IMR-90 (cell line): ENCODE measurements at regions not wholly inside any gene's neighbourhood (a gene's known extent, or its start where the extent isn't known, plus 50 kb on each side); places are given as distances from the start of the nearest gene placed in this dataset.

Source experiments
- ATAC-seq: fragments of 200-7000 bp; cut with Tn5 transposase; 2 replicates; pipeline ENCODE4 v1.9.1; 2020; ENCODE audit warnings: low read depth, mild to moderate bottlenecking, moderate library complexity
- BruUV-seq: library from RNA; stranded (reverse); fragments of 400-500 nt; replicated peaks from 2 replicates; lab custom pipeline; 2021; lab: Mats Ljungman, UMichigan
- CTCF ChIA-PET: fragments of 300-600 bp; formaldehyde crosslinking; extraction: SDS; loops from one replicate; lab custom pipeline; 2021; ENCODE audit warnings: antibody characterized with exemption; lab: Yijun Ruan, JAX
- POLR2A ChIA-PET: fragments of 300-600 bp; sonication (Branson Sonifier 250); formaldehyde crosslinking; loops from one replicate; lab custom pipeline; 2022; ENCODE audit warnings: antibody characterized with exemption; ENCODE audit not compliant: unreplicated experiment; lab: Charles Lee
- DNase-seq: peaks from one replicate; pipeline ENCODE4 v3.0.0; 2013
- H2AFZ ChIP-seq: replicated peaks from 2 replicates; pipeline ENCODE3; 2013; ENCODE audit warnings: low read length, mild to moderate bottlenecking; ENCODE audit not compliant: poor library complexity
- H2AK5ac ChIP-seq: 2 replicates; pipeline ENCODE4 v1.6.1; 2013; ENCODE audit warnings: low read depth, low read length, inconsistent platforms
- H2AK9ac ChIP-seq: replicated peaks from 2 replicates; pipeline ENCODE3; 2013; ENCODE audit warnings: mild to moderate bottlenecking, low read depth, low read length, moderate library complexity; ENCODE audit not compliant: poor library complexity
- H2BK120ac ChIP-seq: 2 replicates; pipeline ENCODE4 v1.6.1; 2013; ENCODE audit warnings: low read depth, low read length, inconsistent platforms
- H2BK15ac ChIP-seq: 3 replicates; pipeline ENCODE4 v1.6.1; 2013; ENCODE audit warnings: low read depth, low read length, inconsistent platforms
- H2BK20ac ChIP-seq: 2 replicates; pipeline ENCODE4 v1.6.1; 2013; ENCODE audit warnings: low read depth, mild to moderate bottlenecking, inconsistent platforms, low read length, moderate library complexity
- H2BK5ac ChIP-seq: 2 replicates; pipeline ENCODE4 v1.6.1; 2013; ENCODE audit warnings: mild to moderate bottlenecking, low read depth, low read length, inconsistent platforms; ENCODE audit not compliant: poor library complexity, severe bottlenecking
- H3K14ac ChIP-seq: replicated peaks from 2 replicates; pipeline ENCODE4 v1.6.1; 2013; ENCODE audit warnings: low read depth, low read length, inconsistent platforms
- H3K18ac ChIP-seq: 2 replicates; pipeline ENCODE4 v1.6.1; 2013; ENCODE audit warnings: low read depth, low read length, control low read depth
- H3K23ac ChIP-seq: 2 replicates; pipeline ENCODE4 v1.6.1; 2013; ENCODE audit warnings: low read depth, low read length, inconsistent platforms
- H3K27ac ChIP-seq: 2 replicates; pipeline ENCODE4 v1.5.1; 2013; ENCODE audit warnings: mild to moderate bottlenecking, control low read depth, low read length; ENCODE audit not compliant: insufficient read depth
- H3K27me3 ChIP-seq: 2 replicates; pipeline ENCODE4 v1.6.1; 2013; ENCODE audit warnings: low read length; ENCODE audit not compliant: control insufficient read depth, insufficient read depth
- H3K36me3 ChIP-seq: 2 replicates; pipeline ENCODE4 v1.6.1; 2013; ENCODE audit warnings: low read length, mixed read lengths; ENCODE audit not compliant: control insufficient read depth, insufficient read depth
- H3K4ac ChIP-seq: 2 replicates; pipeline ENCODE4 v1.6.1; 2013; ENCODE audit warnings: low read depth, low read length, inconsistent platforms
- H3K4me1 ChIP-seq: 2 replicates; pipeline ENCODE4 v1.6.1; 2013; ENCODE audit warnings: low read length, mixed read lengths; ENCODE audit not compliant: control insufficient read depth, insufficient read depth
- H3K4me2 ChIP-seq: 2 replicates; pipeline ENCODE4 v1.6.1; 2013; ENCODE audit warnings: low read depth, mild to moderate bottlenecking, control low read depth, low read length, moderate library complexity
- H3K4me3 ChIP-seq: 2 replicates; pipeline ENCODE4 v1.5.1; 2013; ENCODE audit warnings: low read depth, mild to moderate bottlenecking, control low read depth, low read length, moderate library complexity; ENCODE audit not compliant: insufficient read depth
- H3K56ac ChIP-seq: 2 replicates; pipeline ENCODE4 v1.6.1; 2013; ENCODE audit warnings: low read length, inconsistent platforms; ENCODE audit not compliant: insufficient read depth; ENCODE audit errors: extremely low read depth
- H3K79me1 ChIP-seq, 2 experiments: 2 replicates each; pipeline ENCODE4 v1.6.1; 2013; ENCODE audit warnings: low read length in 2 of 2, inconsistent platforms in 1 of 2, low read depth in 1 of 2
- H3K9ac ChIP-seq: 2 replicates; pipeline ENCODE4 v1.6.1; 2013; ENCODE audit warnings: low read depth, low read length, control low read depth
- H3K9me1 ChIP-seq: 2 replicates; pipeline ENCODE4 v1.6.1; 2013; ENCODE audit warnings: low read length, inconsistent platforms; ENCODE audit not compliant: insufficient read depth
- H3K9me3 ChIP-seq: 2 replicates; pipeline ENCODE4 v1.6.1; 2013; ENCODE audit warnings: low read length; ENCODE audit not compliant: control insufficient read depth, insufficient read depth
- H4K20me1 ChIP-seq: 2 replicates; pipeline ENCODE4 v1.6.1; 2013; ENCODE audit warnings: low read length, inconsistent platforms; ENCODE audit not compliant: insufficient read depth
- H4K5ac ChIP-seq: 2 replicates; pipeline ENCODE4 v1.6.1; 2013; ENCODE audit warnings: mild to moderate bottlenecking, low read depth, low read length, control low read depth
- H4K8ac ChIP-seq, 2 experiments: 2 replicates each; pipeline ENCODE4 v1.6.1; 2013; ENCODE audit warnings: low read depth in 2 of 2, low read length in 2 of 2, control low read depth in 1 of 2, inconsistent platforms in 1 of 2
- H4K91ac ChIP-seq: 2 replicates; pipeline ENCODE4 v1.6.1; 2013; ENCODE audit warnings: low read depth, low read length, inconsistent platforms; ENCODE audit not compliant: insufficient read depth
- BHLHE40 ChIP-seq: fragments of 150-350 bp; IDR thresholded peaks from 2 replicates; pipeline ENCODE4 v1.6.1; 2016; ENCODE audit warnings: mild to moderate bottlenecking, low read depth, low read length
- CEBPB ChIP-seq: IDR thresholded peaks from 2 replicates; pipeline ENCODE4 v1.6.1; 2012; ENCODE audit warnings: low read depth, low read length, improper control_type of control experiment
- MAZ ChIP-seq: IDR thresholded peaks from 2 replicates; pipeline ENCODE4 v1.6.1; 2012; ENCODE audit warnings: low read depth, mild to moderate bottlenecking, low read length, improper control_type of control experiment, moderate library complexity, borderline replicate concordance
- MXI1 ChIP-seq: IDR thresholded peaks from 2 replicates; pipeline ENCODE4 v1.6.1; 2012; ENCODE audit warnings: low read depth, mild to moderate bottlenecking, low read length, moderate library complexity, borderline replicate concordance
- NFE2L2 ChIP-seq: fragments of 150-350 bp; IDR thresholded peaks from 2 replicates; pipeline ENCODE4 v1.6.1; 2016; ENCODE audit warnings: low read depth, mild to moderate bottlenecking, low read length
- RCOR1 ChIP-seq: IDR thresholded peaks from 2 replicates; pipeline ENCODE4 v1.6.1; 2012; ENCODE audit warnings: mild to moderate bottlenecking, low read length, improper control_type of control experiment; ENCODE audit not compliant: insufficient replicate concordance
- SMC3 ChIP-seq: fragments of 150-350 bp; IDR thresholded peaks from 2 replicates; pipeline ENCODE4 v1.6.1; 2016; ENCODE audit warnings: low read depth, mild to moderate bottlenecking, antibody characterized with exemption, low read length, moderate library complexity
- WGBS, 2 experiments: methylation state at CpG; one replicate each; pipeline versions ENCODE4 v1.1.5 to v1.1.7; 2013; ENCODE audit warnings: missing lambda C conversion rate in 2 of 2; ENCODE audit not compliant: insufficient read length in 1 of 2; ENCODE audit errors: extremely low coverage in 2 of 2; 5-methylcytosine and 5-hydroxymethylcytosine counted together
- dilution Hi-C: fragments of 300-500 bp; cut with HindIII; formaldehyde crosslinking; loops from one replicate; pipeline ENCODE4 v1.14.3; 2018; ENCODE audit warnings: low sequenced_read_pairs; ENCODE audit not compliant: unreplicated experiment
- in situ Hi-C: fragments of 300-500 bp; cut with MboI; formaldehyde crosslinking; loops from 3 replicates; pipeline ENCODE4 v1.14.3; 2019; ENCODE audit warnings: low sequenced_read_pairs, inconsistent platforms, mixed read lengths
- intact Hi-C: fragments of 100-400 bp; cut with micrococcal nuclease; formaldehyde crosslinking; loops from 2 replicates; pipeline ENCODE4 v1.10.0; 2022
- TF ChIP-seq, protein P1 (sequence below): fragments of 150-350 bp; IDR thresholded peaks from 2 replicates; pipeline ENCODE4 v1.6.1; 2017; ENCODE audit warnings: mild to moderate bottlenecking, antibody characterized with exemption, low read length, low read depth
- TF ChIP-seq, protein P2 (sequence below): fragments of 150-350 bp; IDR thresholded peaks from 2 replicates; pipeline ENCODE4 v1.6.1; 2016; ENCODE audit warnings: low read depth, mild to moderate bottlenecking, low read length, moderate library complexity, borderline replicate concordance

- no peak overlapping the region for H4K8ac ChIP-seq
- no peak overlapping the region for H3K56ac ChIP-seq
- H3K9ac ChIP-seq, result no peak overlapping the region
- no peak overlapping the region for H4K5ac ChIP-seq
- H3K18ac ChIP-seq, result no peak overlapping the region
- no peak overlapping the region for H3K23ac ChIP-seq
- in situ Hi-C loops (no loop called here), dilution Hi-C loops (no loop called here), intact Hi-C loops (no loop called here)
- no peak overlapping the region for H3K4ac ChIP-seq
- no peaks in the 10 kb centered on the region for H3K9me3 ChIP-seq
- no peak overlapping the region for H3K14ac ChIP-seq
- TF ChIP-seq BHLHE40 (no peak), RCOR1 (no peak), CEBPB (no peak), SMC3 (no peak), MAZ (no peak), MXI1 (no peak), NFE2L2 (no peak)
- TF ChIP-seq, protein P1, sequence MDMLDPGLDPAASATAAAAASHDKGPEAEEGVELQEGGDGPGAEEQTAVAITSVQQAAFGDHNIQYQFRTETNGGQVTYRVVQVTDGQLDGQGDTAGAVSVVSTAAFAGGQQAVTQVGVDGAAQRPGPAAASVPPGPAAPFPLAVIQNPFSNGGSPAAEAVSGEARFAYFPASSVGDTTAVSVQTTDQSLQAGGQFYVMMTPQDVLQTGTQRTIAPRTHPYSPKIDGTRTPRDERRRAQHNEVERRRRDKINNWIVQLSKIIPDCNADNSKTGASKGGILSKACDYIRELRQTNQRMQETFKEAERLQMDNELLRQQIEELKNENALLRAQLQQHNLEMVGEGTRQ, result no peak
- TF ChIP-seq, protein P2, sequence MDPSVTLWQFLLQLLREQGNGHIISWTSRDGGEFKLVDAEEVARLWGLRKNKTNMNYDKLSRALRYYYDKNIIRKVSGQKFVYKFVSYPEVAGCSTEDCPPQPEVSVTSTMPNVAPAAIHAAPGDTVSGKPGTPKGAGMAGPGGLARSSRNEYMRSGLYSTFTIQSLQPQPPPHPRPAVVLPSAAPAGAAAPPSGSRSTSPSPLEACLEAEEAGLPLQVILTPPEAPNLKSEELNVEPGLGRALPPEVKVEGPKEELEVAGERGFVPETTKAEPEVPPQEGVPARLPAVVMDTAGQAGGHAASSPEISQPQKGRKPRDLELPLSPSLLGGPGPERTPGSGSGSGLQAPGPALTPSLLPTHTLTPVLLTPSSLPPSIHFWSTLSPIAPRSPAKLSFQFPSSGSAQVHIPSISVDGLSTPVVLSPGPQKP, result no peak
- no peaks in the 10 kb centered on the region for H3K4me1 ChIP-seq
- ATAC-seq (peak; percentile 17; the same call in 1 of the 2 replicates), DNase-seq (no peak)
- no peaks in the 10 kb centered on the region; the same call in 1 of the 2 replicates for H3K9me1 ChIP-seq
- no peaks in the 10 kb centered on the region for H4K20me1 ChIP-seq
- H2BK20ac ChIP-seq, result no peak overlapping the region
- H4K91ac ChIP-seq, result no peak overlapping the region
- H3K79me1 ChIP-seq, result no peaks in the 10 kb centered on the region
- no peaks in the 10 kb centered on the region for H3K36me3 ChIP-seq
- H3K4me2 ChIP-seq, result no peak overlapping the region
- ChIA-PET CTCF (no interaction called here), POLR2A (no interaction called here)
- H3K27me3 ChIP-seq, result no peaks in the 10 kb centered on the region
- no TSS peak for BruUV-seq
- H2BK5ac ChIP-seq, result no peak overlapping the region
- H3K27ac ChIP-seq, result no peak overlapping the region
- no peak overlapping the region for H2BK120ac ChIP-seq
- H2AK9ac ChIP-seq, result no peak overlapping the region
- H3K4me3 ChIP-seq, result no peak overlapping the region
- H2AK5ac ChIP-seq, result no peak overlapping the region
- no peak overlapping the region for H2AFZ ChIP-seq
- no peak overlapping the region for H2BK15ac ChIP-seq
- no CpG with 5 or more reads among the region's 2 CpGs for WGBS, 2 experiments
Observed at GRCh38 chr6:121607721-121608120, 172.3 kb downstream of the GJA1 start.
